Stimulated activated CD4-positive, alpha-beta T cell treated with anti-CD3 and anti-CD28 coated beads, TNF-alpha, amount 100 ng/mL, for 48 hours (primary cell): ENCODE measurements at regions not wholly inside any gene's neighbourhood (a gene's known extent, or its start where the extent isn't known, plus 50 kb on each side); places are given as distances from the start of the nearest gene placed in this dataset.
"Not testable (repeated sequence)": the region's sequence is repeated elsewhere in the genome, so short reads cannot be mapped to it uniquely, and the experiment has no call there.

Experiments used
- DNase-seq, 3 donors: peaks; one replicate each; pipeline ENCODE4 v3.0.0-alpha.2; 2020; ENCODE audit warnings: low read depth in 3 of 3

DNA sequence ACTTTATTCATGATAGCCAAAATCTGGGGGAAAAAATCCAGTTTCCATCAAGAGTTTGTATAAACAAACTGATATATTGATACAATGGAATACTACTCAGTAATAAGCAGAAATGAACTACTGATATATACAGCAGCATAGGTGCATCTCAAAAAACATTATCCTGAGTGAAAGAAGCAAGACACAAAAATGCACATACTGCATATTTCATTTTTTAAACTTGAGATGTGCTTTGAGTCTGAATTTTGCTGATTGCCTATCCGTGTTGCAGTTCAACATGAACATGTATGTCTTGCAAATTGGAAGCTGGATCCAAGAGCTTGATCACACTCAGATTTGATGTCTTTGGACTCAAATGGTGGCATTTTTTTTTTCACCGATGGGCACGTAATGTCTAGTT, 132.4 kb downstream of the TSEN15 start:
- DNase-seq: no peak

DNA sequence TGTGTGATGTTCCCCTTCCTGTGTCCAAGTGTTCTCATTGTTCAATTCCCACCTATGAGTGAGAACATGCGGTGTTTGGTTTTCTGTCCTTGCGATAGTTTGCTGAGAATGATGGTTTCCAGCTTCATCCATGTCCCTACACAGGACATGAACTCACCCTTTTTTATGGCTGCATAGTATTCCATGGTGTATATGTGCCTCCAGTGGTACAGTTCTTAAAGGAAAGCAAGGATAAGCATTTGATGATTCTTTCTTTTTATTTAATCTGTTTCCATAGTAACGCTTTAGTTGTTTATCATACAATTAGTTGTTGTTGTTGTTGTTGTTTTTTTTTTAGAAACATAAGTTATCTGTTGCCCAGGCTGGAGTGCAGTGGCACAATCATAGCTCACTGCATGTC, 133.1 kb downstream of the TSEN15 start:
- not testable (repeated sequence) for DNase-seq

DNA sequence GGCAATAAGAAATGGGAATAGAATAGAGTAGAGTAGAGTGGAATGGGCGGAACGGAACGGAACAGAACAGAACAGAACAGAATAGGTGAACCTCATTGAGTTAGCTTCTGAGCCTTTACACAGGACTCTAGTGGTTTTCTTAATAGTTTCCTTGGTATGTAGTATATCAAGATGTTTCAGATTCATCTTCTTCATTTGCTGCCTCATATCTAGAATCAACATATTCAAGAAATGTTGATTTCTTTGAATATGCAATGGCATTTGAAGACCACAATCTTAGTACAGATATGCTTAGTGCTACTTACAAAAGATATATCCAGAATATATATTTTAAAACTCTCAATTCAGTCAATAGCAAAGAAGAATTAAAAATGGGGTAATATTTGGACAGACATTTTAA, 133.8 kb downstream of the TSEN15 start:
- no peak for DNase-seq

DNA sequence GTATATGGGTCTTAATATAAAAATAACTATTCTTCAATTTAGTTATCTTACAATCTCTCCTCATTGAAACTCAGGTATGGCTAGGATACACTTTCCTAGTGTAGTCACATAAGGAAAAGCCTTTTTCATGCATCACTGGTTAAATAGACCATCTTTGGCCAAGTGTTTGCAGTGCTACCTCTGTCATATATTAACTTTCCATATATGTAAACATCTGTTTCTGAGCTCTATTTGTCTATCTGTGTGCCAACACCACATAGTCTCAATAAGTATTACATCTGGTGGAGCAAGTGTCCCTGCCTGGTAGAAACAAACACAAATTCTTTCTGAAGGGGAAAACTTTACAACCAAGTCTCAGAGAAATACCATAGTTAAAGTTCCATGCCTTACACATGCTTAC, 134.6 kb downstream of the TSEN15 start:
- DNase-seq: no peak

DNA sequence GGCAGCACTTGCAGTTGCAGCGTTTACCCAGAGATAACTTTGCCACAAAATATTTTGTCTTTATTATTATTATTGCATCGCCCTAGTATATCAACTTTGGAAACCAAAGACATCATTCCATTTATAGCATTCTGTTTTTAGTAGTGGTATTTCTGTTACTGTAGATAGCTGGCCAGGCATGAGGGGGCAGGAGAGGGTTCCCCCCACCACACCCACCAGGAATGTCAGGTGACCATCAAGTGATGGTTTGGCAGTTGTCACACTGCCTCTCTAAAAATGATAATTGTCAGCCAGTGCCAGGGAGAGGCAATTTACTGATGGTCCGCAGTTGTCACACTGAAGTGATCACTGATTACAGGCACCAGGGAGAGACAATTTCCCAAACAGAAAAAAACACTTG, 135.6 kb downstream of the TSEN15 start:
- DNase-seq: no peak

DNA sequence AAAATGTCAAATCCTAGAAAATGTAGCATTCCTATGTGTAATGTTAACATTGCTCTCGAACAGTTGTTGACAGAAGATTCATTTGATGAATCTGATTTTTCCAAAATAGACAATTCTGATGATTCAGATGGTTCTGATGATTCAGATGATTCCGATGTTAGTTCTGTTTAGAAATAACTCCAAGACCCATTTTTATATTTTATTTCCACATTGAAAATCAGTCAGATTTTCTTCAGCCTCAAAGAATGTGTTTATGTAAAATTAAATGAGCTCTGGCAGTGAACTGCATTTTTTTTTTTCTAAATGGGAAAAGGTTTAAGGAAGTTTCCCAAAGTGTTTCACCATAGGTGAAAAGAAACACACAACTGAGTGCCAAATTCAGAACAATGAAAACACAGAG, 136.5 kb downstream of the TSEN15 start:
- no peak for DNase-seq

DNA sequence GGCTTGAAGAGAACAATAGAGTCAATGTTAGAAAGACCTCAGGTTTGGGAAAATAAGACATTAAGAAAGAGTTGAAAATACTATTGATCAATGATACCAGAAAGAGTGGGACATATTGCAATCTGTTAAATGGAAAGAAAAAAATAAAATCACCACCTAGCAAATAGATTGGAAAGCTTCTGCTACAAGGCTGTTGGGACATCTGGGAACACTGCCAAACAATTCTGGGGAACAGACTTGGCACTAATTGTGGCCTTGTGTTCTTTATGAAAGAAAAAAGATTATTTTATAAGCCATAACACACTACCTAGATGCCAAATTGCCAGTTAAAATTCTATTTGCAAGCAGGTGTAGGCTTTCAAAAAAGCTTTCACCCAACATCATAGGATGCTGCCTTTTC, 137.8 kb downstream of the TSEN15 start:
- no peak for DNase-seq

DNA sequence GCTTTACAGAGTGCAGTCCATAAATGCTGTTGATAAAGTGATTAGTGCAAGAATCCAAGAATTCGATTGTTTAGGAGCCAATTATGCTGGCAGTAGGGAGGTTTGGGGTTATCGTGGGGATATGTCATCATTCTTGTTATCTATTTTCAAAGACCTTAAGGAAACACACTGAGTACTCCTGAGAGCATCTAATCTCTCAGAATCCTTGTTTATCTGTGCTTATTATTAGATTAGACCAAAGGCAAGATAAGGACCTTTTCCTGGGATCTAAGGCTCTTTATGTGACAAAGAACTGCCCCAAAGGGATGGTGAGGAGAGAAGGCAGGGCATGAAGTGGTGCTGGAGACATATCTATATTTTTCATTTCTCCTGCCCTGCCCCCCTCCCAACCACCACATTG, 139.1 kb downstream of the TSEN15 start:
- no peak for DNase-seq

DNA sequence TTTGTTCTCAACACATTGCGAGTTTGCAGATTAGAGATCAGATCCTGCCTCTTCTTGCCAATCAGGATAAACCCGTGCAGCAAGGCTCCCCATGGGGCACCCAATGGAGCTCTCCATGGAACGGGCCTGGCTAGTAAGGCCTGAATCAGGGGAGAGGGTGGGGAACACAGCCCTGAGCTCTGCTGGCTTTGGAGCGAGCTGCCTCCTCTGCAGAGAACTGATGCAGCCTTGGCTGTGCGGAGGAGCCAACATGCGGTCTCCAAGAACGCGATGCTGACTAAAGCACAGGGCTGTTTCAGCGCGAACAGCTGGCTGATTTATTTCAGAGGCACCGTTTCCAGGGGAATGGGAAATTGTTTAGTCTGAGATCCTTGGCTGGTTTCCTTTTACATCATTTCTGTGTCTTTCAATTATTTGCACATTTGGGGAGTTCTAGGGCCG, 139.7 kb downstream of the TSEN15 start:
- DNase-seq: no peak

DNA sequence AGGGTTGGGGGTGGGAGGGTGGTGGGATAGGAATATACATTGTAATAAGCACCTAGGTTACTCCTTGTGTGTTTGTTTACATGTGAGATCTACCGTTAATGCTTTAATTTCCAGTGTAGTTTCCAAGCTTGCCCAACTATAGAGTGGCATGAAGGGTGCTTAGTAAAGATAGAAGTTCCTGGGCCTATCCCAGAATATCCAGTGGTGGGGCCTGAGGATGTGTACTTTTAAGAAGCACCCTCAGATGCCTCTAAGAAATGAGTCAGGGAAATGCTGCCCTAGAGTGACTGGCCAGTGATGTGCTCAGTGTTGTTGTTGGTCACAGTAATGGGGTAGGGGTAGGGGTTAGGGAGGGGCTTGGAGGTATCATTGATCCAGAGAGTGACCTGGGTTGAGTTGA, 141.3 kb downstream of the TSEN15 start:
- DNase-seq: no peak

DNA sequence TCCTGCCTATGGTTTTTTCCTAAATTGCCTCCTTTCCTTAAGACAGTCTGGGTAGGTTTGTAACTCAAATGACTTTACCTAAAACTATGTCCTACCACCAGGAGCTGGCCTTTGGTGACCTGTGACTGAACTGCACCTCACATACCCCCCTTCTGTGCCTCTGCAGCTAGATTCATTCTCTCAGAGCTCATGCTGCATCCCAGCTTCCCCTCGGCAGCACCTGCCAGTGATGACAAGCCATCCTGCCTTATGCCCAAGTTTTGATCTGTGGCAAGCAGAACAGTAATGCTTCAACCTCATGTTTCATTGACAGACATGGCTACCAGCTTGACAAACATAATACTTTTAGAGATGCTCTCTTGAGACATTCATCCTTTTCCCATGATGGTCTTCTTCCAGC, 141.9 kb downstream of the TSEN15 start:
- no peak for DNase-seq

DNA sequence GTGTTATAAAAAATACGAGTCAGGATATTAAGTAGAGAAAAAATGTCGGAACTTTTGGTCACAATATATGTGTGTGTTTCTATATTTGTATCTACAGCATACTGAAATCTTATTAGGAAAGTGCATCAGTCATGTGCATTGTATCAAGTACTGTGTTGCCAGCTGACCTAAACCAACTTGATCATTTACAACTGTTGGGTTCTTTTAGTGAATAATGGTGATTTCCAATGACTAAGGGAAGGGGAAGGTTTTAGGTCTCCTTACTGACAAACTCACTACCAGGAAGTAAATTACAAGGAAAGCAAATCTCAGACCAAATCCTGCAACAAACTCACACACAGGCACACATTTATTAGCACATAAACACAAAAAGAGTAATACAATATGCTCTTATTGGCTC, 142.7 kb downstream of the TSEN15 start:
- no peak for DNase-seq

DNA sequence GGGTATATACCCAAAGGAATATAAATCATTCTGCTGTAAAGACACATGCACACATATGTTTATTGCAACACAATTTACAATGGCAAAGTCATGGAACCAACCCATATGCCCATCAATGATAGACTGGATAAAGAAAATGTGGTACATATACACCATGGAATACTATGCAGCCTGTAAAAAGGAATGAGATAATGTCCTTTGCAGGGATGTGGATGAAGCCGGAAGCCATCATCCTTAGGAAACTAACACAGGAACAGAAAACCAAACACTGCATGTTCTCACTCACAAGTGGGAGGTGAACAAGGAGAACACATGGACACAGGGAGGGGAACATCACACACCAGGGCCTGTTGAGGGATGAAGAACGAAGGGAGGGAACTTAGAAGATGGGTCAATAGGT, 144.2 kb downstream of the TSEN15 start:
- DNase-seq: not testable (repeated sequence)

DNA sequence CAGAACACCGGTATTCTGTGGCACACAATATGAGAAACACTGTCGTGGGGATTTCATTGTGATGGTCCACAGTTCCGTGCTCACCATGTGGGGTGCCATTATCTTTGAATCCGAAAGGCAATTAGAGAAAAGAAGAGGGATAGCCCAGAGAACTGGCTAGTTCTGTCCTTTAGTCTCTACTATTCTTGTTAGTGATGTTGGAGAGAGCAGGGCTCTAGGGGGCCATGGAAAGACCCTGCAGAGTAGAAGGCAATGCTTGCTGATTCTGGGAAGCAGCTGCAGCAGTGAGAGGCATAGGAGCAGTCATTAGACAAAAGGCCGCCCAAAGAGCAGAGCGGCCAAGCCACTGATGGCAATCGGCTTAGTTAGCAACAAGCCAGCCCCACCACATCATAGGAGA, 146.3 kb downstream of the TSEN15 start:
- DNase-seq: no peak

DNA sequence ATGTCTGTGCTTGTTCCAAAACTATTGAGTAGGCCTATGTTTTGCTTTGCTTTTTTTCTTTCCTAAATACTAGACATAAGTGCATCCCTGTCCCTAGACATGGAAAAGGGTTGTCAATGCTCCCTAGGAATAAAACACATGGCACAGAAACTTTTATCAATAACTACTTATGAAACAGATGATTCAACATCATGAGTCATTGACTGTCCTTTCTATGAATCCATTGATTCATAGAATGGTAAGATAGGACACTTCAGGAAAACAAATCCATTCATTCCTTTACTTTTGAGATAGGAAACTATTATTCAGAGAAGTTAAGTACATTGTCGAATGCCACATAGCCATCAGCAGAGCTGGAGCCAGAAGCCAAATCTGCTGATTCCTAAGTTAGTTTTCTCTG, 147.5 kb downstream of the TSEN15 start:
- DNase-seq: no peak

DNA sequence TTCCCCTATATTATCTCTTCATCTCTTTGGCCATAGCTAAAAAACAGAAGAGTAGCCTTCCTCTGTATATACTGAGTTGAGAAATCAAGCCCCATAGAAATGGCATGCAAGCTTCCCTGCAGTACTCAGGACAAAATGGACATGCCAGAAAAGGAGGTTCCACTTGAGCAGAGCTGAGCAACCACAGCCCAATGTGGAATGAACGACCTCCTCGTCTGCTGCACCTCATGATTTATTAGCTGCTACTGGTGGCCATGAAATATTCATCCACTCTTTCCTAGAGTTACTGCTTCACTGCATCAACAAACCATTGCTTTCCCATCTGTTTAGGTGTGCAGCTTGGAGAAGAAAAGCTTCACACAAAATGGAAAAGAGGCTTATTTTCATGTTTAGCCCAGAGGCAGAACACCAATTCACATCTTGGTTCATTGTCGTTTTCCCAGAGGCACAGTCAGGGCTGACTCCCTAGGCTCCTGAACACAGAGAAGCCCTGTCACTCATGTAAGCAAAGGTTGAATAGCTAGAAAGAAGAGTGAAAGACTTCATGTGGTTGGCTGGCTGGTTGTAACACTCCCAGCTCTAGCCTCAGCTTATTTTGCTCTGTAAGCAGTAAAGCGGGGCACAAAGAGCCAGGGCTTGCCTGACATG, 148.0 kb downstream of the TSEN15 start:
- DNase-seq: no peak

DNA sequence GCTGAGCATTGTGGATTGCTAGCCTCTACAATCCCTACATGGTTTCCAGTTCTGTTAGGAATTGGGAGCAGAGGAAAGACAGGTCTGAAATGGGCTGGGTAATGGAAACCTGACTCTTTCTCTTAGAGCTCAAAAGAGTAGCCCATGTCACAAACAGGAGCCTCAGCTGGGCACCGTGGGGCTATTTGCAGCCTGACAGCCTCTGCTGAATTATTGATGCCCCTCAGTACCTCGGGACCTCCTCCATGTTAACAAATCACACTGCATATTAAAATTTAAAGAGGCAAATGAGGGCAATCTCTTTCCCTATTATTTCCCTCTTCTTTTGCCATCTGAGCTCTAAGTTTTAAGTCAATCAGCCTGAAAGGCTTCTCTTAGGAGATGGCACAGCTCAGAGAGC, 157.1 kb downstream of the TSEN15 start:
- DNase-seq: no peak

DNA sequence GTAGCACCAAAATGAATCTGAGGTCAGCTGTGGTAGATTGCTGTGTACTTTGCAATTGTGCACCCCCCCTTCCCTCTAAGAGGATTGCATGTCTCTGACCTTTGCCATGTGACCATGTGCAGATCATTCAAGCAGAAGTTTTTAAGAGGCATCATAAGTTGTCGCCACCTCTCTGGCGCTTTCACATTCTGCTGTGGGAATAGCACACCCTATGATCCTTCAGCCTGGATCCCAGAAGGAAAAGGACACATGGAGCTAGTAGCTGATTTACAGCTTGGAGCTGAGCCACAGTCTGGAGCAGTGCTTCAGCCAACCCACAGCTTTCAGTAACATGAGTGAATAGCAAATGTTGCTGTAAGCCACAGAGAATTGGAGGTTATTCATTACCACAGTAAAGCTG, 158.5 kb downstream of the TSEN15 start:
- DNase-seq: no peak

DNA sequence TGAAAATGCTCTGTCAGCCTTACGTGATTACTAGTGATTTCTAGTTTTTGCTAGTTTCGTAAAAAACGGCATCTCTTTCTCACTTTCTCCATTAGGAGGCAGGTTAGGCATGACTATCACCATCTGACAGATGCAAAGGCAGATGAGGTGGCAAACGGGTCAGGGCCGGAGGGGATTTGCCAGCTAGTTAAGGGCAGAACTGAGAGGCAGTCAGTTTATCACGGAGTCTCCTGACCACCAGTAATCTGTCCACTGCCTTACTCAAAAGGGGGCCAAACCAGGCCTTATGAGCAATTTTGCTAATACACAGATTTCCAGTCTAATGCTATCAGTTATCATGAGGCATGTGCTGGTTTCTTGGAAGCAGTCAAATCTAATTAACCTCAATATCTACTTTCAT, 159.3 kb downstream of the TSEN15 start:
- no peak for DNase-seq

DNA sequence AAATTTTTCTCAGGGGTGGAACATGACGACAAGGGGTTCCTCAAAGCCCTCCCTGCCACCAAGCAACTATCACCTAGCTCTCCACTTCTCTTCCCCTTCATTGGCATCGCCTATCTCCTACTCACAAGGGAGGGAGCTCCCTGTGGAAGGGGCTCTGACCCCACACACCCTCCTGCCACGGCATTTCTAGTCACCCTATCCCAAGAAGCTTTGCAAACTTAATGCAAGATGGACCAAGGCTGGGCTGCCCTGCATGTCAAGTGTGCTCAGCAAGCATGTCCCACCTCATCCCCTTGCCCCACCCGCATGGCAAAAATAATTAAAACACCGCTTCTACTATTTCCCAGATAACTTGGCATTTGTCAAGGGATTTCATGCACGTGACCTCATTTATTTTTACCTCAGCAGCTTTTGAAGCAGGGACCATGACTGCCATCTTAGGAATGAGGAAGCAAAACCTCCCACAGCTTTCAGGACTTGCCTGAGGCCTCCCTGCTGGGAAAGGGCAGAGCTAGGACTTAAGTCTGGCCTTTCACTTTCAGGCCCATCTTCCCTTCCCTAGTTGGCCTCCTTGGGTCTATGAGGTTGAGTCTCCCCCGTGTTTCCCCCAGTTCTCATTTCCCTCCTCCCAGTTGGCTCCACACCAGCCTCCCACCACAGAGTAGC, 161.3 kb downstream of the TSEN15 start:
- DNase-seq: no peak

DNA sequence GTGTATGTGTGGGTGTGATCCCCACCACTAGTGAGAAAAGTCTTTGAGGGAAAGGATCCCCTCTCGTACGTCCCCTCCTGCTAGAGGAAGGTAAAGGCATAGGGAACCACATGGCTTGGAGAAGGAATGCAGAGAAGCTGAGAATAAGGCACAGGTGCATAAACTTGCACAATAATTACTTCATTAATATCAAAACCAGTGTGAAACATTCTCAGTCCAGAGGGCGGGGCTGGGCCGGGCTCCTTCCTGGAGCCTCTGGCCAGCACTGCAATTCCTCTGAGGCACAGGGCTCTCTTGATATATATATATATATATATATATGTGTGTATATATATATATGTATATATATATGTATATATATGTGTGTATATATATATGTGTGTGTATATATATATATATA, 162.6 kb downstream of the TSEN15 start:
- DNase-seq: no peak

DNA sequence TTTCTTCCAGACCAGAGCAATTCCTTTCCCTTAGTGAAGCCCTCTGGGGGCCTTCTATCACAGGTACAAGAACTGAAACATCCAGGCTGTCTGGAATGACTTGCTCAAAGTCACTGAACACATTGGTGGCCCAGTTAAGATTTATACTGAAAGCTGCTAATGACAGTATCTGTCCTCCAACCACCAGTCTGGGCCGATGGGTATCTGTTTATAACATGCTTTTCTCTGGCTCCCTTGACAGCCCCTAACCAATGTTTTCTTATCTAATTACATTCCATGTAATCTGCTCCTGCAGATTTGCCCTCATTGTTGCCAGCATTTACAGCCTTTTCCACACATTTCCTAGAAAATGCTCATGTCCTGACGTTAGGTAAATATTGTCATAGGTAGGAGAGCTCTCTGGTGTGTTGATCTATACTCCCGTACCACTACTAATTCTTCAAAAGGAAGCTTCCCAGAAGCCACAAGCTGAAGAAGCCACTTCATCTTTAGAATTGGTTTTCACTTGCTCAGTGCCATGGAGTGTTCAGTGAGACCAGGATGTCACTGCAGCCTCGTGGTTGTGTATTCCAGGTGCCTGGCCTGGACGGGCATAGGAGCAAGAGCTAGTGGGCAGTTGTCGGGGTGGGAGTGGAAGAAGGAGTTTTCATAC, 163.9 kb downstream of the TSEN15 start:
- no peak for DNase-seq

DNA sequence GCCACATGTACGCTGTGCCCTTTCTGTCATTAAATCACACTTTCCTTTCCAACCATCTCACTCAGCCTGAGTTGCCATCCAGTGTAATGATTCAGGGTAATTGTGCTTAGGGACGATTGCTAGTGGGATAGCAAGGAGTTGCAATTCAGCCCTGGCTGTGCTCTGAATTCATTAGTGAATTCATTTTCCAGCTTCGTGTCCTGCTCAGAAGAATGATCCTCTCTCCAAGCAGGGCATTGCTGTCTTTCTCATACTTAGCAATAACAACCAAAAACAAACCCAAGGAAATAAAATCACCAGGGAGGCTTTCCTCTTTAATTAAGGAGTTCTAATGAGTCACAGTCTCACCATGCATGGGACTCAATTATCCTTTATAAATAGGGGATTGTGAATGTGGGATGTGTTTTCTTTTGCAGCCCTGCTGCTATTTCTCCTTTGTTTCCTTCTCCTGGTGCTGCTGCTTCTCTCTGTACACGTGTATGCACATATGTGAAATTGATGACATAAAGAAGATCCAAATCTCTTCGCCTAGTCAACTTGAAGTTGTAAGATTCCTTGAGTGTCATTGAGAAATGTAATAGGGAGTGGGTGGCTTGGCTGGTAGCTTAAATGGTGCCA, 167.0 kb downstream of the TSEN15 start:
- DNase-seq: no peak
